Fibroblast of lung (primary cell): ENCODE measurements at regions not wholly inside any gene's neighbourhood (a gene's known extent, or its start where the extent isn't known, plus 50 kb on each side); places are given as distances from the start of the nearest gene placed in this dataset.
A peak's percentile ranks its signal among the peaks of the same experiment; 100 is the strongest.

Experiments
- DNase-seq, 2 donors: peaks; one replicate each; pipeline versions ENCODE4 v3.0.0 to v3.0.0-alpha.2; 2010; ENCODE audit warnings: low read depth in 2 of 2
- H2AFZ ChIP-seq: 2 replicates; pipeline ENCODE4 v1.5.1; 2012; ENCODE audit warnings: low read length, control low read depth, inconsistent platforms
- H3K27ac ChIP-seq: 2 replicates; pipeline ENCODE4 v1.5.1; 2011; ENCODE audit warnings: low read length, control low read depth; ENCODE audit not compliant: insufficient read depth
- H3K27me3 ChIP-seq: 2 replicates; pipeline ENCODE4 v1.5.1; 2011; ENCODE audit warnings: mild to moderate bottlenecking, low read length; ENCODE audit not compliant: control insufficient read depth, insufficient read depth
- H3K36me3 ChIP-seq: 2 replicates; pipeline ENCODE4 v1.5.1; 2011; ENCODE audit warnings: low read length; ENCODE audit not compliant: control insufficient read depth, insufficient read depth
- H3K4me1 ChIP-seq: 2 replicates; pipeline ENCODE4 v1.5.1; 2011; ENCODE audit warnings: low read length; ENCODE audit not compliant: control insufficient read depth, insufficient read depth; ENCODE audit errors: extremely low read depth
- H3K4me2 ChIP-seq: 2 replicates; pipeline ENCODE4 v1.5.1; 2011; ENCODE audit warnings: low read length, control low read depth; ENCODE audit not compliant: insufficient read depth; ENCODE audit errors: extremely low read depth
- H3K4me3 ChIP-seq, 4 experiments: fragments of 200-600 bp in 1 of 4; sonication (generic) in 1 of 4; replicated peaks in 1 of 4; 2 replicates each; pipeline ENCODE4 v1.5.1; 2011 to 2016; ENCODE audit warnings: low read length in 4 of 4, low read depth in 3 of 4, mild to moderate bottlenecking in 3 of 4, control low read depth in 2 of 4, inconsistent platforms in 1 of 4, mixed read lengths in 1 of 4; ENCODE audit not compliant: insufficient read depth in 1 of 4; ENCODE audit errors: control extremely low read depth in 1 of 4
- H3K79me2 ChIP-seq: 2 replicates; pipeline ENCODE4 v1.5.1; 2012; ENCODE audit warnings: mild to moderate bottlenecking, low read length, inconsistent platforms; ENCODE audit not compliant: control insufficient read depth, insufficient read depth
- H3K9ac ChIP-seq: 2 replicates; pipeline ENCODE4 v1.5.1; 2011; ENCODE audit warnings: mild to moderate bottlenecking, low read length, control low read depth; ENCODE audit not compliant: insufficient read depth
- H3K9me3 ChIP-seq: 2 replicates; pipeline ENCODE4 v1.5.1; 2012; ENCODE audit warnings: low read depth, low read length; ENCODE audit not compliant: control insufficient read depth, insufficient read depth
- H4K20me1 ChIP-seq: 2 replicates; pipeline ENCODE4 v1.5.1; 2011; ENCODE audit warnings: low read length; ENCODE audit not compliant: control insufficient read depth, insufficient read depth; ENCODE audit errors: extremely low read depth
- EZH2 ChIP-seq: IDR thresholded peaks from 2 replicates; pipeline ENCODE4 v1.5.1; 2012; ENCODE audit warnings: low read length, control low read depth, mild to moderate bottlenecking; ENCODE audit errors: missing control alignments
- TF ChIP-seq, protein P1 (sequence below), 2 donors: IDR thresholded peaks in 1 of 2; conservative IDR thresholded peaks in 1 of 2; 1 replicate in 1 of 2; 2 replicates in 1 of 2; pipeline ENCODE4 v1.5.1; 2011 to 2012; ENCODE audit warnings: low read length in 2 of 2, control low read depth in 1 of 2, inconsistent platforms in 1 of 2, low read depth in 1 of 2, mild to moderate bottlenecking in 1 of 2

DNA sequence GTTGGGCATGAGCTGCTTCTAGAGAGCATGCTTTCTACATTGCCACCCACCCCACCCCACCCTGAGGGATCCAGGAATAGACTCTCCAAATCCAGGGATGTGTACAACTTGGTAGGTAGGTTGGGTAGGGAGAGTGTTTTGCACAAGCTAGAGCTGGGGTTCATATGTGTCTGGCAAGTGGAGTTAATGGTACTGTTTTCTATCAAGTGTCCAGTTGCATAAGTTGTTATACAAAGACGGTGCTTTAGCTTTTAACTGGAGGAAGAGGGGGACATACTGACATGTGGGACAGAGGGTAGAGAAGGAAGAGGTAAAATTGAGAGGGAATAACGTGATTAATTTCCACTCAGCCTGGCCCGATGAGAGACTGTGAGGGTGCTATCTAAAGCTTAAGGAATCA is 51.0 kb upstream of the TNC start:
- TF ChIP-seq, protein P1, sequence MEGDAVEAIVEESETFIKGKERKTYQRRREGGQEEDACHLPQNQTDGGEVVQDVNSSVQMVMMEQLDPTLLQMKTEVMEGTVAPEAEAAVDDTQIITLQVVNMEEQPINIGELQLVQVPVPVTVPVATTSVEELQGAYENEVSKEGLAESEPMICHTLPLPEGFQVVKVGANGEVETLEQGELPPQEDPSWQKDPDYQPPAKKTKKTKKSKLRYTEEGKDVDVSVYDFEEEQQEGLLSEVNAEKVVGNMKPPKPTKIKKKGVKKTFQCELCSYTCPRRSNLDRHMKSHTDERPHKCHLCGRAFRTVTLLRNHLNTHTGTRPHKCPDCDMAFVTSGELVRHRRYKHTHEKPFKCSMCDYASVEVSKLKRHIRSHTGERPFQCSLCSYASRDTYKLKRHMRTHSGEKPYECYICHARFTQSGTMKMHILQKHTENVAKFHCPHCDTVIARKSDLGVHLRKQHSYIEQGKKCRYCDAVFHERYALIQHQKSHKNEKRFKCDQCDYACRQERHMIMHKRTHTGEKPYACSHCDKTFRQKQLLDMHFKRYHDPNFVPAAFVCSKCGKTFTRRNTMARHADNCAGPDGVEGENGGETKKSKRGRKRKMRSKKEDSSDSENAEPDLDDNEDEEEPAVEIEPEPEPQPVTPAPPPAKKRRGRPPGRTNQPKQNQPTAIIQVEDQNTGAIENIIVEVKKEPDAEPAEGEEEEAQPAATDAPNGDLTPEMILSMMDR (conservative IDR thresholded peaks at IDR 0.05 in 1 of 2, IDR thresholded peaks at IDR 0.05 in 1 of 2; ENCODE audit: low read depth in 1 of 2, low read length in 2 of 2), result no peak
- no peak for TF ChIP-seq EZH2
- no peak overlapping the region for H3K4me2 ChIP-seq
- H4K20me1 ChIP-seq, result no peaks in the 10 kb centered on the region
- no peak overlapping the region for H3K27ac ChIP-seq
- peaks cover 17% of the 10 kb centered on the region for H3K4me1 ChIP-seq
- no peaks in the 10 kb centered on the region for H3K27me3 ChIP-seq
- no peak overlapping the region for H3K9ac ChIP-seq
- no peak for DNase-seq
- no peaks in the 10 kb centered on the region for H3K36me3 ChIP-seq
- no peaks in the 10 kb centered on the region for H3K79me2 ChIP-seq
- no peak overlapping the region for H3K4me3 ChIP-seq
- H3K9me3 ChIP-seq, result no peaks in the 10 kb centered on the region
- H2AFZ ChIP-seq, result no peak overlapping the region

DNA sequence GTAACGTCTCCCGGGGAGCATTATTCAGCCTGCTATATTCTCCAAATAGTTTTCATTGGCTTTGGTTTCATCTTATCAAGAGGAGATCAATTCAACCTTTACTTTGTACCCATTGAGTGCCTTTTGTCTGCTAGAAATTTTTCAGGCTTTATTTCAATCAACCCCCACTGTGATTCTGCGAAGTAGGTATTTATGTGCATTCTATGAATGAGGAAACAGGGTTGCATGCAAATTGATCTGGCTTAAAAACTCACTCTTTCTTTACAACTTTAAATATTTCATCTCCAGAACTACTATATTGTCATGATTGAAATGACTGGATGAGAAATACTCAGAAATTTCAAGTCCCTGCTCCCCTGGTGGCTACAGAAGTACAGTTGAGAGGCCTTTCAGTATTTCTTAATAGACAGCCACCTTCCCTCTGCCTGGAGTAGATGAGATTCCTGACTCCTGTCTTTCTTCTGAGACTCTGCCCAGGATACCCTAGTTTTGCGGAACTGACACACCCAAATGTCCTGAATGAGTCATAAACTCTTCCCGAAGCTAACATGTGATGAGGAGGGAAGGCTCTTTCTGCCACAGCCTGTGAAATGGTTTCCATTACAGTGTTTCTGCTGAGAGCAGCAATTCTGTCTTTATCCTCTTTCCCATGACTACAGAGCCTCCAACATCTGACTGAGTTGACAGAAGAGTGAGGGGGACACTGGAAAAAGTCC is 52.6 kb upstream of the TNC start:
- Histone ChIP-seq H2AFZ (peak overlapping the region; percentile 50), H4K20me1 (no peaks in the 10 kb centered on the region), H3K36me3 (no peaks in the 10 kb centered on the region), H3K79me2 (no peaks in the 10 kb centered on the region), H3K27me3 (no peaks in the 10 kb centered on the region), H3K9ac (no peak overlapping the region), H3K4me3 (no peak overlapping the region), H3K4me1 (peaks cover 11% of the 10 kb centered on the region), H3K27ac (no peak overlapping the region), H3K4me2 (no peak overlapping the region), H3K9me3 (no peaks in the 10 kb centered on the region)
- peak; percentile 66 to 68 for DNase-seq
- TF ChIP-seq EZH2, result no peak
- TF ChIP-seq, protein P1 (conservative IDR thresholded peaks at IDR 0.05 in 1 of 2, IDR thresholded peaks at IDR 0.05 in 1 of 2; ENCODE audit: low read depth in 1 of 2, low read length in 2 of 2), result no peak

DNA sequence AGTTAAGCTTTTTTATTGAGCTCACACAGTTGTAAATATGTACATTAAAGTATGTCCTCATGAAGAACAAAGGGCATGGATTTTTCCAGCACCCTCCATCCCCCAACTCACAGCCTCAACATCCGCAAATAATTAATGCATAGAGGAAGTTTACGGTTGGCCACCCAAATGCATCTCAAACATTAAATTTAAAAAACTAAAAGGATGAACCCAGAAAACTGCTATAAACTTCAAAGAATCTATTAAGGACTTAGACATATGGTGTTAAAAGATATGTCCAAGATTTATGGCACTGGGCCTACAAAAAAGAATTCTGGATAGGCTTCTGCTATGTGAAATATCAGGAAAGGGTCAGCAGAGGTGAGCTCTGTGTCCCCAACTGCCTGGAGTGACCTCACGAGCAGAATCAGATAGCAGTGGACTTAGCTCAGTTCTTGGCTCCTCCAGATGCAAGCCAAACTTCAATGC is 54.0 kb upstream of the TNC start:
- H3K4me1 ChIP-seq, result peaks cover 9% of the 10 kb centered on the region
- no peaks in the 10 kb centered on the region for H3K36me3 ChIP-seq
- no peak overlapping the region for H2AFZ ChIP-seq
- no peak overlapping the region for H3K4me2 ChIP-seq
- H3K27me3 ChIP-seq, result no peaks in the 10 kb centered on the region
- H3K9ac ChIP-seq, result no peak overlapping the region
- H3K79me2 ChIP-seq, result no peaks in the 10 kb centered on the region
- no peak for TF ChIP-seq EZH2
- TF ChIP-seq, protein P1 (conservative IDR thresholded peaks at IDR 0.05 in 1 of 2, IDR thresholded peaks at IDR 0.05 in 1 of 2; ENCODE audit: low read depth in 1 of 2, low read length in 2 of 2), result no peak
- H3K9me3 ChIP-seq, result no peaks in the 10 kb centered on the region
- no peak overlapping the region for H3K27ac ChIP-seq
- H4K20me1 ChIP-seq, result no peaks in the 10 kb centered on the region
- DNase-seq, result no peak
- H3K4me3 ChIP-seq, result no peak overlapping the region
